GM23338 (cell line): ENCODE measurements at regions not wholly inside any gene's neighbourhood (a gene's known extent, or its start where the extent isn't known, plus 50 kb on each side); places are given as distances from the start of the nearest gene placed in this dataset.

Experiments
- ATAC-seq: fragments of 200-7000 bp; cut with Tn5 transposase; 3 replicates; pipeline ENCODE4 v1.9.1; 2020
- DNase-seq: peaks from one replicate; pipeline ENCODE4 v3.0.0-alpha.2; 2015; ENCODE audit warnings: low spot score
- H2AFZ ChIP-seq: fragments of 200-600 bp; sonication (generic); 2 replicates; pipeline ENCODE4 v1.8.0; 2016; ENCODE audit warnings: antibody characterized with exemption, mild to moderate bottlenecking, moderate library complexity
- H3F3A ChIP-seq: fragments of 200-600 bp; sonication (generic); replicated peaks from 2 replicates; pipeline ENCODE4 v1.8.0; 2017; ENCODE audit warnings: antibody characterized with exemption, mixed run types, low read depth
- H3K27ac ChIP-seq: fragments of 200-600 bp; sonication (generic); 2 replicates; pipeline ENCODE4 v1.6.1; 2016; ENCODE audit warnings: low read depth
- H3K27me3 ChIP-seq: fragments of 200-600 bp; sonication (generic); 2 replicates; pipeline ENCODE4 v1.8.0; 2016; ENCODE audit warnings: mild to moderate bottlenecking, mixed run types, moderate library complexity; ENCODE audit not compliant: insufficient read depth
- H3K36me3 ChIP-seq: fragments of 200-600 bp; sonication (generic); 2 replicates; pipeline ENCODE4 v1.8.0; 2016; ENCODE audit warnings: mild to moderate bottlenecking; ENCODE audit not compliant: insufficient read depth
- H3K4me1 ChIP-seq: fragments of 200-600 bp; sonication (generic); 2 replicates; pipeline ENCODE4 v1.8.0; 2016; ENCODE audit warnings: mild to moderate bottlenecking, moderate library complexity; ENCODE audit not compliant: insufficient read depth
- H3K4me2 ChIP-seq: fragments of 200-600 bp; sonication (generic); 2 replicates; pipeline ENCODE4 v1.7.1; 2017; ENCODE audit warnings: mixed run types
- H3K4me3 ChIP-seq: fragments of 200-600 bp; sonication (generic); 2 replicates; pipeline ENCODE4 v1.6.1; 2016; ENCODE audit warnings: mixed run types
- H3K79me2 ChIP-seq: fragments of 200-600 bp; sonication (generic); replicated peaks from 2 replicates; pipeline ENCODE4 v1.8.0; 2017; ENCODE audit warnings: mild to moderate bottlenecking; ENCODE audit not compliant: insufficient read depth
- H3K9me2 ChIP-seq: fragments of 200-600 bp; sonication (generic); 2 replicates; pipeline ENCODE4 v1.8.0; 2017; ENCODE audit not compliant: insufficient read depth
- H4K20me1 ChIP-seq: fragments of 200-600 bp; sonication (generic); replicated peaks from 2 replicates; pipeline ENCODE4 v1.8.0; 2017; ENCODE audit warnings: mild to moderate bottlenecking; ENCODE audit not compliant: insufficient read depth
- H3K27ac Mint-ChIP-seq: 2 replicates; pipeline ENCODE4 v1.8.0; 2020; ENCODE audit warnings: inconsistent platforms, mild to moderate bottlenecking, moderate library complexity, mixed read lengths
- H3K27me3 Mint-ChIP-seq: 3 replicates; pipeline ENCODE4 v1.8.0; 2022; ENCODE audit warnings: low read depth, mild to moderate bottlenecking, moderate library complexity, mixed read lengths, inconsistent platforms; ENCODE audit not compliant: insufficient read depth, poor library complexity
- H3K36me3 Mint-ChIP-seq: 3 replicates; pipeline ENCODE4 v1.8.0; 2021; ENCODE audit warnings: low read depth, mild to moderate bottlenecking, inconsistent platforms, moderate library complexity, mixed read lengths
- H3K4me1 Mint-ChIP-seq: 3 replicates; pipeline ENCODE4 v1.8.0; 2020; ENCODE audit warnings: mild to moderate bottlenecking, inconsistent platforms, mixed read lengths
- H3K4me3 Mint-ChIP-seq: 3 replicates; pipeline ENCODE4 v1.8.0; 2021; ENCODE audit warnings: moderate library complexity, mild to moderate bottlenecking, inconsistent platforms, mixed read lengths
- H3K9me3 Mint-ChIP-seq: 3 replicates; pipeline ENCODE4 v1.8.0; 2020; ENCODE audit warnings: moderate library complexity, mild to moderate bottlenecking, inconsistent platforms, mixed read lengths
- CREB1 ChIP-seq: fragments of 250-450 bp; sonication (Bioruptor Pico); IDR thresholded peaks from 2 replicates; pipeline ENCODE4 v1.5.0; 2020; ENCODE audit warnings: low read depth, mild to moderate bottlenecking, moderate library complexity
- CTCF ChIP-seq, 2 experiments: fragments of 200-600 bp in 1 of 2; sonication (generic) in 1 of 2; conservative IDR thresholded peaks; 2 replicates each; pipeline versions ENCODE4 v1.5.1 to v1.6.1; 2016 to 2017; ENCODE audit warnings: antibody characterized with exemption in 2 of 2, low read depth in 2 of 2, mild to moderate bottlenecking in 2 of 2, moderate library complexity in 1 of 2
- EZH2 ChIP-seq: fragments of 200-600 bp; sonication (generic); IDR thresholded peaks from one replicate; pipeline ENCODE4 v1.8.0; 2017; ENCODE audit warnings: antibody characterized with exemption, mild to moderate bottlenecking, low read depth; ENCODE audit not compliant: unreplicated experiment
- EZH2phosphoT487 ChIP-seq: fragments of 200-600 bp; sonication (generic); IDR thresholded peaks from one replicate; pipeline ENCODE4 v1.8.1; 2018; ENCODE audit warnings: antibody characterized with exemption; ENCODE audit not compliant: unreplicated experiment
- NANOG ChIP-seq: IDR thresholded peaks from 2 replicates; pipeline ENCODE4 v1.6.1; 2016; ENCODE audit warnings: antibody characterized with exemption, borderline replicate concordance
- STAT1 ChIP-seq: IDR thresholded peaks from one replicate; pipeline ENCODE4 v1.6.1; 2016; ENCODE audit warnings: antibody characterized with exemption; ENCODE audit not compliant: unreplicated experiment
- ZNF331 ChIP-seq: fragments of 250-450 bp; sonication (Bioruptor Pico); IDR thresholded peaks from 2 replicates; pipeline ENCODE4 v1.5.0; 2020; ENCODE audit warnings: low read depth, mild to moderate bottlenecking, moderate library complexity
- TF ChIP-seq, protein P1 (sequence below): fragments of 250-450 bp; sonication (Bioruptor Pico); IDR thresholded peaks from 2 replicates; pipeline ENCODE4 v1.5.0; 2020; ENCODE audit warnings: mild to moderate bottlenecking, moderate library complexity

DNA sequence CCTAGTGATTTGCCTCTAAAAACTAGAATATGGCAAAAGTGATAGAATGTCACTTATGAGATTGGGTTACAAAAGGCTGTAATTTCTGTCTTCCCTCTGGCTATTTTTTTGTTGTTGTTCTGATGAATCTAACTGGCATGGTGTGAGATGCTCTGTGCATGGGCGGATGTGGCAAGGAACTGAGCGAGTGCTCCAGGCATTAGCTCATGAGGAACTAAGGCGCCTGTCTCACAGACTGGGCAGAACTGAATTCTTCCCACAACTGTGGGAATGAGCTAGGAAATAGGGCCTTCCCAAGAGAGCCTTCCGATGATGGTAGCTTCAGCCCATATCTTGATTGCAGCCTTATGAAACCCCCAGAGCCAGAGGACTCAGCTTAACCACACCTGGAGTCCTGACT lies 222.5 kb downstream of the NR2F2 start (continued):
- TF ChIP-seq, protein P1, sequence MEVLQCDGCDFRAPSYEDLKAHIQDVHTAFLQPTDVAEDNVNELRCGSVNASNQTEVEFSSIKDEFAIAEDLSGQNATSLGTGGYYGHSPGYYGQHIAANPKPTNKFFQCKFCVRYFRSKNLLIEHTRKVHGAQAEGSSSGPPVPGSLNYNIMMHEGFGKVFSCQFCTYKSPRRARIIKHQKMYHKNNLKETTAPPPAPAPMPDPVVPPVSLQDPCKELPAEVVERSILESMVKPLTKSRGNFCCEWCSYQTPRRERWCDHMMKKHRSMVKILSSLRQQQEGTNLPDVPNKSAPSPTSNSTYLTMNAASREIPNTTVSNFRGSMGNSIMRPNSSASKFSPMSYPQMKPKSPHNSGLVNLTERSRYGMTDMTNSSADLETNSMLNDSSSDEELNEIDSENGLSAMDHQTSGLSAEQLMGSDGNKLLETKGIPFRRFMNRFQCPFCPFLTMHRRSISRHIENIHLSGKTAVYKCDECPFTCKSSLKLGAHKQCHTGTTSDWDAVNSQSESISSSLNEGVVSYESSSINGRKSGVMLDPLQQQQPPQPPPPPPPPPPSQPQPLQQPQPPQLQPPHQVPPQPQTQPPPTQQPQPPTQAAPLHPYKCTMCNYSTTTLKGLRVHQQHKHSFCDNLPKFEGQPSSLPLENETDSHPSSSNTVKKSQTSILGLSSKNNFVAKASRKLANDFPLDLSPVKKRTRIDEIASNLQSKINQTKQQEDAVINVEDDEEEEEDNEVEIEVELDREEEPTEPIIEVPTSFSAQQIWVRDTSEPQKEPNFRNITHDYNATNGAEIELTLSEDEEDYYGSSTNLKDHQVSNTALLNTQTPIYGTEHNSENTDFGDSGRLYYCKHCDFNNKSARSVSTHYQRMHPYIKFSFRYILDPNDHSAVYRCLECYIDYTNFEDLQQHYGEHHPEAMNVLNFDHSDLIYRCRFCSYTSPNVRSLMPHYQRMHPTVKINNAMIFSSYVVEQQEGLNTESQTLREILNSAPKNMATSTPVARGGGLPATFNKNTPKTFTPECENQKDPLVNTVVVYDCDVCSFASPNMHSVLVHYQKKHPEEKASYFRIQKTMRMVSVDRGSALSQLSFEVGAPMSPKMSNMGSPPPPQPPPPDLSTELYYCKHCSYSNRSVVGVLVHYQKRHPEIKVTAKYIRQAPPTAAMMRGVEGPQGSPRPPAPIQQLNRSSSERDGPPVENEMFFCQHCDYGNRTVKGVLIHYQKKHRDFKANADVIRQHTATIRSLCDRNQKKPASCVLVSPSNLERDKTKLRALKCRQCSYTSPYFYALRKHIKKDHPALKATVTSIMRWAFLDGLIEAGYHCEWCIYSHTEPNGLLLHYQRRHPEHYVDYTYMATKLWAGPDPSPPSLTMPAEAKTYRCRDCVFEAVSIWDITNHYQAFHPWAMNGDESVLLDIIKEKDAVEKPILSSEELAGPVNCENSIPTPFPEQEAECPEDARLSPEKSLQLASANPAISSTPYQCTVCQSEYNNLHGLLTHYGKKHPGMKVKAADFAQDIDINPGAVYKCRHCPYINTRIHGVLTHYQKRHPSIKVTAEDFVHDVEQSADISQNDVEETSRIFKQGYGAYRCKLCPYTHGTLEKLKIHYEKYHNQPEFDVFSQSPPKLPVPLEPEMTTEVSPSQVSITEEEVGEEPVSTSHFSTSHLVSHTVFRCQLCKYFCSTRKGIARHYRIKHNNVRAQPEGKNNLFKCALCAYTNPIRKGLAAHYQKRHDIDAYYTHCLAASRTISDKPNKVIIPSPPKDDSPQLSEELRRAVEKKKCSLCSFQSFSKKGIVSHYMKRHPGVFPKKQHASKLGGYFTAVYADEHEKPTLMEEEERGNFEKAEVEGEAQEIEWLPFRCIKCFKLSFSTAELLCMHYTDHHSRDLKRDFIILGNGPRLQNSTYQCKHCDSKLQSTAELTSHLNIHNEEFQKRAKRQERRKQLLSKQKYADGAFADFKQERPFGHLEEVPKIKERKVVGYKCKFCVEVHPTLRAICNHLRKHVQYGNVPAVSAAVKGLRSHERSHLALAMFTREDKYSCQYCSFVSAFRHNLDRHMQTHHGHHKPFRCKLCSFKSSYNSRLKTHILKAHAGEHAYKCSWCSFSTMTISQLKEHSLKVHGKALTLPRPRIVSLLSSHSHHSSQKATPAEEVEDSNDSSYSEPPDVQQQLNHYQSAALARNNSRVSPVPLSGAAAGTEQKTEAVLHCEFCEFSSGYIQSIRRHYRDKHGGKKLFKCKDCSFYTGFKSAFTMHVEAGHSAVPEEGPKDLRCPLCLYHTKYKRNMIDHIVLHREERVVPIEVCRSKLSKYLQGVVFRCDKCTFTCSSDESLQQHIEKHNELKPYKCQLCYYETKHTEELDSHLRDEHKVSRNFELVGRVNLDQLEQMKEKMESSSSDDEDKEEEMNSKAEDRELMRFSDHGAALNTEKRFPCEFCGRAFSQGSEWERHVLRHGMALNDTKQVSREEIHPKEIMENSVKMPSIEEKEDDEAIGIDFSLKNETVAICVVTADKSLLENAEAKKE (CRISPR knock-in tag): no peak
- TF ChIP-seq CTCF (conservative IDR thresholded peaks at IDR 0.05; ENCODE audit: low read depth in 2 of 2): no peak
- no peak for TF ChIP-seq STAT1
- no peak for TF ChIP-seq ZNF331 (CRISPR knock-in tag)
- TF ChIP-seq EZH2phosphoT487: no peak
- no peak for TF ChIP-seq NANOG
- TF ChIP-seq CREB1 (CRISPR knock-in tag): no peak

DNA sequence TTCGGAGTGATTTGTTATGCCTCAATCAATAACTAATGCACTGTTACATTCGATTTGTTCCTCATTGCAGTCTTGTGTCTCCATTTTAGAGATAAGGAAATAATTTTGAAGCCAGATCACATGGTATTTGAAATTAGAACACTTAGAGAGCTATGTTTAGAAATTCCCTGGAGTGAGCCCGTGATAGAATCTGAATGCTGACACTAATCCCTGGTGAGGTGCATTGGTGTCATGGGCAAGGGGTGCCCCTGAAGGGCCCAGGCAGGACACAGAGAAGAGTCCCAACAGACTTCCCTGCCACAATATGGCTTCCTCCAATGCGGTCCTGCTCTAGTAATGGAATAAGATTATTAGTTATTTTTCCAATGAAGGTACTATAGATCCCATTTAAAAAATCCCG lies 223.0 kb downstream of the NR2F2 start:
- H3K27me3 Mint-ChIP-seq: no peaks in the 10 kb centered on the region
- H3K27me3 ChIP-seq: no peaks in the 10 kb centered on the region
- no peaks in the 10 kb centered on the region for H3K36me3 Mint-ChIP-seq

More for the DNA sequence above, 223.0 kb downstream of the NR2F2 start:
- no peak overlapping the region; the same call in 1 of the 2 replicates for H2AFZ ChIP-seq
- H3K36me3 ChIP-seq: no peaks in the 10 kb centered on the region
- H3K4me1 Mint-ChIP-seq: no peaks in the 10 kb centered on the region
- H3K9me2 ChIP-seq: no peaks in the 10 kb centered on the region
- H3K27ac ChIP-seq: no peak overlapping the region
- no peaks in the 10 kb centered on the region for H3F3A ChIP-seq
- no peaks in the 10 kb centered on the region for H4K20me1 ChIP-seq
- H3K9me3 Mint-ChIP-seq: no peaks in the 10 kb centered on the region
- no peaks in the 10 kb centered on the region for H3K4me1 ChIP-seq
- TF ChIP-seq EZH2: no peak
- TF ChIP-seq CTCF (conservative IDR thresholded peaks at IDR 0.05; ENCODE audit: low read depth in 2 of 2): no peak
- no peak overlapping the region for H3K27ac Mint-ChIP-seq
- H3K4me3 Mint-ChIP-seq: no peak overlapping the region
- H3K4me3 ChIP-seq: no peak overlapping the region
- no peak overlapping the region for H3K4me2 ChIP-seq
- DNase-seq (no peak), ATAC-seq (no peak)
- no peaks in the 10 kb centered on the region for H3K79me2 ChIP-seq
